ENCODE measurements at regions not wholly inside any gene's neighbourhood (a gene's known extent, or its start where the extent isn't known, plus 50 kb on each side); places are given as distances from the start of the nearest gene placed in this dataset.

GRCh38 chr4:142984871-142985585, 138.9 kb upstream of the INPP4B start:
- TF ChIP-seq EZH2 (optimal IDR thresholded peaks at IDR 0.05; ENCODE audit: low read depth, low read length) (no peak), CTCF (IDR thresholded peaks at IDR 0.05; ENCODE audit: low read length) (peak; percentile 18; the same call in 1 of the 2 replicates)
- Histone ChIP-seq H3F3A (ENCODE audit: insufficient read depth, low read length) (no peaks in the 10 kb centered on the region), H3K4me2 (ENCODE audit: low read depth, low read length) (no peak overlapping the region), H3K27me3 (replicated peaks; ENCODE audit: insufficient read depth, low read length) (no peaks in the 10 kb centered on the region), H3K9ac (ENCODE audit: low read length) (no peak overlapping the region), H4K20me1 (ENCODE audit: insufficient read depth, low read length) (no peaks in the 10 kb centered on the region), H3K36me3 (replicated peaks; ENCODE audit: insufficient read depth, low read length) (no peaks in the 10 kb centered on the region), H3K79me2 (ENCODE audit: low read length) (no peaks in the 10 kb centered on the region), H3K27ac (ENCODE audit: low read length) (no peak overlapping the region), H3K9me2 (replicated peaks; ENCODE audit: insufficient read depth, low read length) (no peaks in the 10 kb centered on the region), H3K4me3 (ENCODE audit: low read length) (no peak overlapping the region), H3K9me3 (replicated peaks; ENCODE audit: insufficient read depth, low read length) (no peaks in the 10 kb centered on the region), H2AFZ (ENCODE audit: low read length) (no peak overlapping the region), H3K4me1 (ENCODE audit: low read length) (no peaks in the 10 kb centered on the region)
- no peak for DNase-seq

- Histone ChIP-seq H3K9ac (ENCODE audit: low read length) (no peak overlapping the region), H3K4me1 (ENCODE audit: low read length) (peaks cover 6% of the 10 kb centered on the region), H3K9me3 (replicated peaks; ENCODE audit: insufficient read depth, low read length) (no peaks in the 10 kb centered on the region), H3K4me2 (ENCODE audit: low read depth, low read length) (no peak overlapping the region), H2AFZ (ENCODE audit: low read length) (no peak overlapping the region), H3F3A (ENCODE audit: insufficient read depth, low read length) (no peaks in the 10 kb centered on the region), H3K9me2 (replicated peaks; ENCODE audit: insufficient read depth, low read length) (no peaks in the 10 kb centered on the region), H3K79me2 (ENCODE audit: low read length) (no peaks in the 10 kb centered on the region), H4K20me1 (ENCODE audit: insufficient read depth, low read length) (no peaks in the 10 kb centered on the region), H3K4me3 (ENCODE audit: low read length) (no peak overlapping the region), H3K36me3 (replicated peaks; ENCODE audit: insufficient read depth, low read length) (no peaks in the 10 kb centered on the region), H3K27ac (ENCODE audit: low read length) (no peak overlapping the region), H3K27me3 (replicated peaks; ENCODE audit: insufficient read depth, low read length) (no peaks in the 10 kb centered on the region)
- no peak for DNase-seq
- no peak for TF ChIP-seq EZH2 (optimal IDR thresholded peaks at IDR 0.05; ENCODE audit: low read depth, low read length)
- no peak for TF ChIP-seq EZH2phosphoT487 (IDR thresholded peaks at IDR 0.05; ENCODE audit: low read length)
- TF ChIP-seq CTCF (IDR thresholded peaks at IDR 0.05; ENCODE audit: low read length): no peak
Measured at GRCh38 chr4:143016171-143016570, 168.5 kb upstream of the USP38 start.

GRCh38 chr4:143017210-143017609, 167.5 kb upstream of the USP38 start:
- Histone ChIP-seq H3K27me3 (replicated peaks; ENCODE audit: insufficient read depth, low read length) (no peaks in the 10 kb centered on the region), H3K4me2 (ENCODE audit: low read depth, low read length) (no peak overlapping the region), H3K9me3 (replicated peaks; ENCODE audit: insufficient read depth, low read length) (no peaks in the 10 kb centered on the region), H3K9ac (ENCODE audit: low read length) (no peak overlapping the region), H3K79me2 (ENCODE audit: low read length) (no peaks in the 10 kb centered on the region), H3K4me3 (ENCODE audit: low read length) (no peak overlapping the region), H2AFZ (ENCODE audit: low read length) (no peak overlapping the region), H3F3A (ENCODE audit: insufficient read depth, low read length) (no peaks in the 10 kb centered on the region), H3K4me1 (ENCODE audit: low read length) (peaks cover 6% of the 10 kb centered on the region), H3K27ac (ENCODE audit: low read length) (no peak overlapping the region), H3K9me2 (replicated peaks; ENCODE audit: insufficient read depth, low read length) (no peaks in the 10 kb centered on the region), H4K20me1 (ENCODE audit: insufficient read depth, low read length) (no peaks in the 10 kb centered on the region), H3K36me3 (replicated peaks; ENCODE audit: insufficient read depth, low read length) (no peaks in the 10 kb centered on the region)
- DNase-seq: peak; percentile 6
- TF ChIP-seq CTCF (IDR thresholded peaks at IDR 0.05; ENCODE audit: low read length) (no peak), EZH2phosphoT487 (IDR thresholded peaks at IDR 0.05; ENCODE audit: low read length) (no peak), EZH2 (optimal IDR thresholded peaks at IDR 0.05; ENCODE audit: low read depth, low read length) (no peak)

Data from MM.1S (cell line).